Brain microvascular endothelial cell (primary cell): ENCODE measurements at regions not wholly inside any gene's neighbourhood (a gene's known extent, or its start where the extent isn't known, plus 50 kb on each side); places are given as distances from the start of the nearest gene placed in this dataset.
"Not testable (repeated sequence)": the region's sequence is repeated elsewhere in the genome, so short reads cannot be mapped to it uniquely, and the experiment has no call there.

ENCODE experiments used
- DNase-seq: peaks from one replicate; pipeline ENCODE4 v3.0.0-alpha.2; 2020
- H3K27ac ChIP-seq: fragments of 250-450 bp; sonication (Bioruptor Pico); 2 replicates; pipeline ENCODE4 v1.5.1; 2020; ENCODE audit warnings: mild to moderate bottlenecking, moderate library complexity
- H3K27me3 ChIP-seq: fragments of 250-450 bp; sonication (Bioruptor Pico); replicated peaks from 2 replicates; pipeline ENCODE4 v1.5.1; 2020; ENCODE audit warnings: mild to moderate bottlenecking
- H3K36me3 ChIP-seq: fragments of 250-450 bp; sonication (Bioruptor Pico); replicated peaks from 2 replicates; pipeline ENCODE4 v1.5.1; 2020; ENCODE audit warnings: mild to moderate bottlenecking
- H3K4me3 ChIP-seq: 2 replicates; pipeline ENCODE4 v1.5.1; 2011; ENCODE audit warnings: low read depth, mild to moderate bottlenecking, control low read depth, low read length, moderate library complexity
- CTCF ChIP-seq: IDR thresholded peaks from 2 replicates; pipeline ENCODE4 v1.5.1; 2011; ENCODE audit warnings: low read depth, mild to moderate bottlenecking, moderate library complexity, low read length, control low read depth, inconsistent platforms; ENCODE audit errors: missing control alignments
- in situ Hi-C: cut with HindIII; loops from 2 replicates; pipeline ENCODE4 v1.10.0; 2017; ENCODE audit warnings: low sequenced_read_pairs, low pct_ligation_motif_present

GRCh38 chrX:1027680-1028079 is 184.8 kb downstream of the CRLF2 start:
- no peak for TF ChIP-seq CTCF
- Histone ChIP-seq H3K27me3 (no peaks in the 10 kb centered on the region), H3K27ac (no peak overlapping the region), H3K36me3 (no peaks in the 10 kb centered on the region), H3K4me3 (no peak overlapping the region)
- no peak for DNase-seq
- in situ Hi-C loops, result no loop called here

- no peak for DNase-seq
- in situ Hi-C loops, result no loop called here
- no peaks in the 10 kb centered on the region for H3K27me3 ChIP-seq
- no peak for TF ChIP-seq CTCF
- H3K27ac ChIP-seq, result no peak overlapping the region
- H3K4me3 ChIP-seq, result no peak overlapping the region
- H3K36me3 ChIP-seq, result no peaks in the 10 kb centered on the region
These were observed 185.3 kb downstream of the CRLF2 start for GRCh38 chrX:1027133-1027532.

- H3K27ac ChIP-seq, result no peak overlapping the region
- no peak for TF ChIP-seq CTCF
- no peak overlapping the region for H3K4me3 ChIP-seq
- no peaks in the 10 kb centered on the region for H3K27me3 ChIP-seq
- in situ Hi-C loops, result no loop called here
- no peaks in the 10 kb centered on the region for H3K36me3 ChIP-seq
- no peak for DNase-seq
These were observed 186.0 kb downstream of the CRLF2 start for GRCh38 chrX:1026263-1027015.

GRCh38 chrX:1025413-1025812 is 187.0 kb downstream of the CRLF2 start:
- H3K27ac ChIP-seq, result no peak overlapping the region

GRCh38 chrX:1023676-1024075 is 188.8 kb downstream of the CRLF2 start:
- in situ Hi-C loops, result no loop called here
- no peaks in the 10 kb centered on the region for H3K36me3 ChIP-seq

More at GRCh38 chrX:1025413-1025812, 187.0 kb downstream of the CRLF2 start:
- in situ Hi-C loops, result no loop called here
- Histone ChIP-seq H3K4me3 (no peak overlapping the region), H3K36me3 (no peaks in the 10 kb centered on the region), H3K27me3 (no peaks in the 10 kb centered on the region)
- TF ChIP-seq CTCF, result no peak
- no peak for DNase-seq

GRCh38 chrX:1021314-1021993 is 191.0 kb downstream of the CRLF2 start:
- H3K36me3 ChIP-seq, H3K27ac ChIP-seq, DNase-seq, H3K4me3 ChIP-seq, in situ Hi-C loops, H3K27me3 ChIP-seq: not testable (repeated sequence)

More at GRCh38 chrX:1023676-1024075, 188.8 kb downstream of the CRLF2 start:
- no peak overlapping the region for H3K27ac ChIP-seq
- H3K4me3 ChIP-seq, result no peak overlapping the region
- no peak for TF ChIP-seq CTCF
- no peak for DNase-seq
- H3K27me3 ChIP-seq, result no peaks in the 10 kb centered on the region
